K562 (cell line): ENCODE measurements at regions not wholly inside any gene's neighbourhood (a gene's known extent, or its start where the extent isn't known, plus 50 kb on each side); places are given as distances from the start of the nearest gene placed in this dataset.

Experiments
- ATAC-seq: fragments of 200-7000 bp; cut with Tn5 transposase; 3 replicates; pipeline ENCODE4 v1.9.1; 2020; ENCODE audit warnings: moderate library complexity
- BruUV-seq: library from RNA; stranded (reverse); fragments of 400-500 nt; replicated peaks from 2 replicates; lab custom pipeline; 2021; lab: Mats Ljungman, UMichigan
- CTCF ChIA-PET: fragments of 300-600 bp; formaldehyde crosslinking; extraction: SDS; loops from one replicate; lab custom pipeline; 2021; ENCODE audit warnings: low intra/inter-chr PET ratio; lab: Yijun Ruan, JAX
- POLR2A ChIA-PET: fragments of 300-600, 350-650 bp; sonication (Branson Sonifier 250); formaldehyde crosslinking; extraction: SDS; loops from one replicate; lab custom pipeline; 2021; ENCODE audit warnings: antibody characterized with exemption, inconsistent platforms; lab: Yijun Ruan, JAX
- DNase-seq, 4 experiments: peaks; one replicate each; pipeline versions ENCODE4 v3.0.0 to v3.0.0-alpha.2; 2011 to 2018; ENCODE audit warnings: low spot score in 3 of 4, mixed read lengths in 3 of 4; ENCODE audit errors: extremely low read depth in 1 of 4
- FAIRE-seq: peaks from 2 replicates; lab custom pipeline; 2011; peaks lifted over from hg19 to GRCh38; lab: Jason Lieb, UNC
- H2AFZ ChIP-seq: 2 replicates; pipeline ENCODE4 v1.6.0; 2011; ENCODE audit warnings: low read depth, low read length, control low read depth, inconsistent platforms
- H3K27ac ChIP-seq: fragments of 200-600 bp; 3 replicates; pipeline ENCODE4 v1.8.0; 2011; ENCODE audit warnings: low read depth, mild to moderate bottlenecking, control low read depth, inconsistent platforms, low read length, moderate library complexity, mixed read lengths; ENCODE audit errors: extremely low read depth
- H3K27me3 ChIP-seq, 2 experiments: fragments of 300-600 bp in 1 of 2; 2 replicates in 1 of 2; 3 replicates in 1 of 2; pipeline versions ENCODE4 v1.6.0 to v1.8.0; 2011; ENCODE audit warnings: inconsistent platforms in 2 of 2, low read length in 2 of 2, mild to moderate bottlenecking in 1 of 2, mixed read lengths in 1 of 2, moderate library complexity in 1 of 2; ENCODE audit not compliant: control insufficient read depth in 2 of 2, insufficient read depth in 2 of 2
- H3K36me3 ChIP-seq: fragments of 300-600 bp; 3 replicates; pipeline ENCODE4 v1.8.0; 2011; ENCODE audit warnings: mild to moderate bottlenecking, low read length, inconsistent platforms; ENCODE audit not compliant: control insufficient read depth, insufficient read depth
- H3K4me1 ChIP-seq, 2 experiments: fragments of 200-600 bp in 1 of 2; replicated peaks in 1 of 2; 2 replicates in 1 of 2; 3 replicates in 1 of 2; pipeline versions ENCODE4 v1.5.1 to v1.8.0; 2011; ENCODE audit warnings: inconsistent platforms in 2 of 2, low read length in 2 of 2, mild to moderate bottlenecking in 1 of 2, mixed read lengths in 1 of 2, moderate library complexity in 1 of 2; ENCODE audit not compliant: control insufficient read depth in 2 of 2, insufficient read depth in 2 of 2
- H3K4me2 ChIP-seq: 2 replicates; pipeline ENCODE4 v1.6.1; 2011; ENCODE audit warnings: low read length, control low read depth, inconsistent platforms, mixed read lengths; ENCODE audit not compliant: insufficient read depth
- H3K4me3 ChIP-seq: fragments of 200-600 bp; sonication (generic), shearing (Covaris generic); 2 replicates; pipeline ENCODE4 v1.5.1; 2016; ENCODE audit warnings: control low read depth, inconsistent platforms
- H3K79me2 ChIP-seq: fragments of 200-600 bp; 3 replicates; pipeline ENCODE4 v1.8.0; 2011; ENCODE audit warnings: low read length, inconsistent platforms; ENCODE audit not compliant: control insufficient read depth, insufficient read depth
- H3K9ac ChIP-seq, 2 experiments: 2 replicates each; pipeline versions ENCODE4 v1.6.0 to v1.6.1; 2011; ENCODE audit warnings: low read depth in 2 of 2, low read length in 2 of 2, control low read depth in 1 of 2, inconsistent platforms in 1 of 2, mild to moderate bottlenecking in 1 of 2, mixed read lengths in 1 of 2; ENCODE audit not compliant: insufficient read depth in 1 of 2
- H3K9me1 ChIP-seq: one replicate; pipeline ENCODE4 v1.6.0; 2011; ENCODE audit warnings: inconsistent platforms, mild to moderate bottlenecking, low read length, moderate library complexity; ENCODE audit not compliant: control insufficient read depth, insufficient read depth
- H3K9me3 ChIP-seq: replicated peaks from 2 replicates; pipeline ENCODE4 v1.5.1; 2011; ENCODE audit warnings: low read depth, low read length, inconsistent platforms; ENCODE audit not compliant: control insufficient read depth, insufficient read depth
- H4K20me1 ChIP-seq: replicated peaks from 2 replicates; pipeline ENCODE4 v1.6.1; 2011; ENCODE audit warnings: low read length, inconsistent platforms, mixed read lengths; ENCODE audit not compliant: control insufficient read depth, insufficient read depth
- CEBPB ChIP-seq: fragments of 450-650 bp; IDR thresholded peaks from 2 replicates; pipeline ENCODE4 v1.6.1; 2016; ENCODE audit warnings: missing genetic modification characterization, missing compliant biosample characterization
- FIP1L1 ChIP-seq: fragments of 200-400 bp; formaldehyde crosslinking; IDR thresholded peaks from 2 replicates; pipeline ENCODE4 v1.6.1; 2018; ENCODE audit warnings: mild to moderate bottlenecking, low read depth, low read length; ENCODE audit not compliant: poor library complexity, severe bottlenecking
- JUNB ChIP-seq: fragments of 450-650 bp; formaldehyde crosslinking; conservative IDR thresholded peaks from 2 replicates; pipeline ENCODE4 v1.4.0; 2020; ENCODE audit warnings: mild to moderate bottlenecking
- SUPT5H ChIP-seq: fragments of 450-650 bp; IDR thresholded peaks from 2 replicates; pipeline ENCODE4 v1.6.1; 2016
- VEZF1 ChIP-seq: fragments of 200-800 bp; sonication (Bioruptor generic); IDR thresholded peaks from 2 replicates; pipeline ENCODE4 v1.6.1; 2017; ENCODE audit warnings: missing genetic modification characterization, missing compliant biosample characterization
- ZNF140 ChIP-seq: fragments of 250-450 bp; sonication (Bioruptor Pico); IDR thresholded peaks from 2 replicates; pipeline ENCODE4 v1.8.0; 2021; ENCODE audit warnings: moderate library complexity, mild to moderate bottlenecking, inconsistent platforms
- ZNF644 ChIP-seq: fragments of 200-800 bp; sonication (Bioruptor generic); IDR thresholded peaks from 2 replicates; pipeline ENCODE4 v1.6.1; 2016; ENCODE audit warnings: low read depth, missing genetic modification characterization, missing compliant biosample characterization
- ZNF75A ChIP-seq: fragments of 450-650 bp; formaldehyde crosslinking; IDR thresholded peaks from 2 replicates; pipeline ENCODE4 v1.4.0; 2020; ENCODE audit warnings: mild to moderate bottlenecking
- ZNF76 ChIP-seq: fragments of 250-450 bp; sonication (Bioruptor Pico); IDR thresholded peaks from 2 replicates; pipeline ENCODE4 v1.4.0; 2020; ENCODE audit warnings: mild to moderate bottlenecking, moderate library complexity, borderline replicate concordance
- WGBS: fragments of 100-300 bp; shearing (Covaris generic); methylation state at CpG from one replicate; pipeline ENCODE4 v1.1.6; 2016; ENCODE audit warnings: low coverage, mixed read lengths; ENCODE audit not compliant: insufficient coverage; ENCODE audit errors: missing lambda C conversion rate; 5-methylcytosine and 5-hydroxymethylcytosine counted together
- in situ Hi-C: fragments of 300-500 bp; cut with MboI; formaldehyde crosslinking; loops from 4 replicates; pipeline ENCODE4 v1.15.0; 2018; ENCODE audit warnings: inconsistent platforms, mixed read lengths
- intact Hi-C: fragments of 100-400 bp; cut with micrococcal nuclease; formaldehyde crosslinking; loops from 2 replicates; pipeline ENCODE4 v1.14.2; 2022

- Histone ChIP-seq H2AFZ (no peak overlapping the region), H3K4me3 (no peak overlapping the region), H3K36me3 (no peaks in the 10 kb centered on the region), H3K9me3 (no peaks in the 10 kb centered on the region), H3K9me1 (no peaks in the 10 kb centered on the region), H3K9ac (no peak overlapping the region), H3K27me3 (no peaks in the 10 kb centered on the region), H3K27ac (no peak overlapping the region), H3K79me2 (no peaks in the 10 kb centered on the region), H4K20me1 (no peaks in the 10 kb centered on the region), H3K4me2 (no peak overlapping the region), H3K4me1 (no peaks in the 10 kb centered on the region)
- ATAC-seq: no peak
- WGBS: 0% methylated on average over 1 of the region's 1 CpG
- in situ Hi-C loops (no loop called here), intact Hi-C loops (no loop called here)
- CTCF ChIA-PET: no interaction called here
- no TSS peak for BruUV-seq
- POLR2A ChIA-PET: no interaction called here
- no peak for DNase-seq
- no peak for TF ChIP-seq ZNF644 (tag)
- TF ChIP-seq FIP1L1: no peak
- TF ChIP-seq JUNB (CRISPR knock-in tag): no peak
- FAIRE-seq: no peak
These were observed 197.3 kb downstream of the CENPW start for GRCh38 chr6:126537061-126537816.

GRCh38 chr6:126539022-126539421, 199.1 kb downstream of the CENPW start:
- H3K36me3 ChIP-seq: no peaks in the 10 kb centered on the region
- no peaks in the 10 kb centered on the region for H3K4me1 ChIP-seq
- no peaks in the 10 kb centered on the region for H3K27me3 ChIP-seq
- H3K4me2 ChIP-seq: no peak overlapping the region
- H3K4me3 ChIP-seq: no peak overlapping the region
- FAIRE-seq: no peak
- no peaks in the 10 kb centered on the region for H3K9me3 ChIP-seq
- H3K79me2 ChIP-seq: no peaks in the 10 kb centered on the region
- H2AFZ ChIP-seq: no peak overlapping the region
- intact Hi-C loops (no loop called here), in situ Hi-C loops (no loop called here)
- ChIA-PET CTCF (no interaction called here), POLR2A (no interaction called here)
- no peak overlapping the region for H3K9ac ChIP-seq
- no peaks in the 10 kb centered on the region for H4K20me1 ChIP-seq
- no peak for DNase-seq
- H3K27ac ChIP-seq: no peak overlapping the region
- no TSS peak for BruUV-seq
- ATAC-seq: no peak
- no peaks in the 10 kb centered on the region for H3K9me1 ChIP-seq
- no peak for TF ChIP-seq CEBPB (tag)
- no peak for TF ChIP-seq ZNF76
- TF ChIP-seq ZNF140 (CRISPR knock-in tag): no peak
- no peak for TF ChIP-seq ZNF75A
- no peak for TF ChIP-seq VEZF1 (CRISPR knock-in tag)
- no peak for TF ChIP-seq SUPT5H
